GM12864 (cell line): ENCODE measurements at regions not wholly inside any gene's neighbourhood (a gene's known extent, or its start where the extent isn't known, plus 50 kb on each side); places are given as distances from the start of the nearest gene placed in this dataset.

ENCODE experiments used
- DNase-seq: peaks from one replicate; pipeline ENCODE4 v3.0.0-alpha.2; 2011; ENCODE audit warnings: low read depth
- H3K4me3 ChIP-seq: 2 replicates; pipeline ENCODE4 v1.5.1; 2011; ENCODE audit warnings: mild to moderate bottlenecking, low read depth, low read length, control low read depth
- TF ChIP-seq, protein P1 (sequence below): IDR thresholded peaks from 2 replicates; pipeline ENCODE4 v1.5.1; 2011; ENCODE audit warnings: low read depth, mild to moderate bottlenecking, moderate library complexity, low read length, control low read depth, inconsistent platforms; ENCODE audit errors: missing control alignments

DNA sequence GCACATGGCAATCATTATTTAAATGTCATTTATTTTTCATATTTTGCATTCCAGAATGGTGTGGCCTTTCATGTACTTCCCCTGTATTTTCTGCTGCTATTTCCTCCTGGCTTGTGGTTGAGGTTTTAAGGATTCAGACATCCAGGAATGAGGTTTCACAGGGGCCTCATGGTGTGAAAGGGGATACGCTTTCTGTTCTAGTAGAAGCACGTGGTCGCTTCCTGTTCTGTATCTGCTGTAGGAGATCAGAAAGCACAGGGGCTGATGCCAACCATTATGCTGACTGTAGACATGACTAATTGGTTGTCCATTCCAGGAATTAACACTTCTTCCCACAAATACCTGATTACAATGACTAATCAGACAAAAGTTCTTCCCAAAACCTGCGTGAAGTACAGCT, 405.9 kb downstream of the SHISA9 start:
- no peak overlapping the region for H3K4me3 ChIP-seq
- no peak for DNase-seq
- TF ChIP-seq, protein P1, sequence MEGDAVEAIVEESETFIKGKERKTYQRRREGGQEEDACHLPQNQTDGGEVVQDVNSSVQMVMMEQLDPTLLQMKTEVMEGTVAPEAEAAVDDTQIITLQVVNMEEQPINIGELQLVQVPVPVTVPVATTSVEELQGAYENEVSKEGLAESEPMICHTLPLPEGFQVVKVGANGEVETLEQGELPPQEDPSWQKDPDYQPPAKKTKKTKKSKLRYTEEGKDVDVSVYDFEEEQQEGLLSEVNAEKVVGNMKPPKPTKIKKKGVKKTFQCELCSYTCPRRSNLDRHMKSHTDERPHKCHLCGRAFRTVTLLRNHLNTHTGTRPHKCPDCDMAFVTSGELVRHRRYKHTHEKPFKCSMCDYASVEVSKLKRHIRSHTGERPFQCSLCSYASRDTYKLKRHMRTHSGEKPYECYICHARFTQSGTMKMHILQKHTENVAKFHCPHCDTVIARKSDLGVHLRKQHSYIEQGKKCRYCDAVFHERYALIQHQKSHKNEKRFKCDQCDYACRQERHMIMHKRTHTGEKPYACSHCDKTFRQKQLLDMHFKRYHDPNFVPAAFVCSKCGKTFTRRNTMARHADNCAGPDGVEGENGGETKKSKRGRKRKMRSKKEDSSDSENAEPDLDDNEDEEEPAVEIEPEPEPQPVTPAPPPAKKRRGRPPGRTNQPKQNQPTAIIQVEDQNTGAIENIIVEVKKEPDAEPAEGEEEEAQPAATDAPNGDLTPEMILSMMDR: no peak

DNA sequence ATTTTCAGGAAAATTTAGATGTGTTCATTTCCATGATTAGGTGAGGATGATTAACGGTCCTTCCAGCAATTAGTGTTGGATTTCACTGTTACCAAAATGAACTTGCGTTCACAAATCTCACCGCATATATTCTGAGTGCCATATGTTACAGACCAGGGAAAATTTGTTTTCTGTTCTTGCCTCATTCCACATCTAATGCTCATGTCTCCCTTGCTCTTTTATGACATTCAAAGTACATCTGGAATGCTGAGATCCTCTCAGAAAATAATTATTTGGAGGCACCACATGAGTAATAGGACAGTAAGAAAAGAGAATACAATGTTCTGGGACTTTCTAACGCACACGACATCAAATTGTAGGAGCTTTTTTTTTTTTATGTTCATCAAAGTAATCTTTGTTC, 406.5 kb downstream of the SHISA9 start:
- no peak for DNase-seq
- TF ChIP-seq, protein P1: no peak
- no peak overlapping the region for H3K4me3 ChIP-seq

DNA sequence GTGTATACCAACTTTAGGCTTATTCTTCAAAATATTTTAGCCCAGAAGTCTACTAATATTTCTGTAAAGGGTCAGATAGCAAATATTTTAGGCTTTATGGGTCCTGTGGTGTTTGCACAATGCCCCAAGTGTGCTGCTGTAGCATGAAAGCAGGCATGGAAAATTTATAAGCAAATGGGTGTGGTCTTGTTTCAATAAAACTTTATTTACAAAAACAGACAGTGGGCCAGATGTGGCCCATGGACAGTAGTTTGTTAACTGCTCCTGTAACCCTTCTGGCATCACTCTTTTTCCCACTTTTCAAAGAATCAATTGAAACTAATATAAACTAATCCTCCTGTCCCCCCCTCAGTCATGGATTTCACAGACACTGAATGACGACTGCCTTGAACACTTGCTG, 410.7 kb downstream of the SHISA9 start:
- TF ChIP-seq, protein P1: no peak
- no peak overlapping the region for H3K4me3 ChIP-seq
- DNase-seq: no peak

DNA sequence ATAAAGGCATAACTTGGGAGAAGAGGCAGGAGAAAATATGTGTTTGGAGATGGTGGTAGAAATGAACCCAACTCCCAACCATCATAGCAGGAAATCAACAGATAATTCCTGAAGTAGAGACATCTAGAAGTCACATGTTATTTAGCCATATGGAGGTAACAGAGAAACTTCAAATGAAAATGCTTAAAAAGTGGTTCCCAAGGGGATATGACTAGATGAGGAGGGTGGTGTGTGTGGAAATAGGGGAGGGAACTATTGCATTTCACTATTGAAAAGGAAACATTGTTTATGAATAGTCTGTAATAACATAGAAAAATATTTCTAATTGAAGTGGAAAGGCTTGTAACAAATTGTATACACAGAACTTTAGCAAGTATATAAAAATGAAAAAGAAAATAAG, 412.0 kb downstream of the SHISA9 start:
- H3K4me3 ChIP-seq: no peak overlapping the region
- no peak for DNase-seq
- TF ChIP-seq, protein P1: no peak

DNA sequence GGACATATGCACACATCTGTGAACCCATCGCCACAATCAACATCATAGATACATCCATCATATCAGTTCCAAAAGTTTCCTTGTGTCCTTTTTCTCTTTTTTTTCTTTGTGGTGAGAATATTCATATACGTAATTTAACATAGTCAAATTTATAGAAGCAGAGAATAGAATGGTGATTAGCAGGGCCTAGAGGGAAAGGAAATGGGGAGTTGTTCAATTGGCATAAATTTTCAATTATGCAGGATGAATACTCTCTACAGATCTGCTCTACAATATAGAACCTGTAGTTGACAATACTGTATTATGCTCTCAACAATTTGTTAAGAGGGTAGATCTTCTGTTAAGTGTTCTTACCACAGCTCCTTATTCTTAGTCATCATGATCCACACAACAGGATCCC, 413.2 kb downstream of the SHISA9 start:
- TF ChIP-seq, protein P1: no peak
- H3K4me3 ChIP-seq: no peak overlapping the region
- DNase-seq: no peak

DNA sequence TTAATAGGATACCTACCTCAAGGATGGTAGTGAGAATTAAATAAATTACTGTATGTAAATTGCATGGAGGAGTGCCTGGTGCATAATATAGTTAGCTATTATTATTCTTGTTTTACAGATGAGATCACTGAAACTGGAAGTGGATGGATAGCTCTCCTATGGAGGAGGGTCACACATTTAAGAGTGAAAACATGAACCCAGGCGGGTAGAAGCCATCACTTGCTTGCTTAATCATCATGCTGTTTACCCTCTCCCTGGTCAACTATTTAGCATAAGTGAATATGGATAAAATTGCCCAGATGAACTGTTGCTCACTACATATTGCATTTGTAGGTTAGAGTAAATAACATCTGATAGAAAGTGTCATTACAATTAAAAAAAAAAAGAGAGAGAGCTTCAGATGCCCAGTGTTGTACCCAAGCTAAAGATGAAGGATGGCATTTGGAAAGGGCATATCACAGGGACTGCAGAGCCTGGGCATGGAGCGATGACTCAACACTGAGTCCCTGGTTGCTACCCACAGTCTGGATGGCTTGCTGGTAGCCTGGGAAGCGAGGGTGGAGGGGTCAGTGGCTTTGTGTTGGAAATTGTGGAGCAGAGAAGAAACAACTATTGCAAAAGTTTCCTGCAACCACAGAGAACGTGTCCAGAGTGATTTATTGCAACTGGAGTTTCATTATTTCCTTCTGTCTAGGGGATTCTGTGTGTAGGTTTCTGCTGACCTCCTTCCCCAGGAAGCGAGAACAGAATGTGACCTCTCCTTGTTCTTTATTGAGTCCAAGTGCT, 414.4 kb downstream of the SHISA9 start:
- TF ChIP-seq, protein P1: no peak
- DNase-seq: no peak
- no peak overlapping the region for H3K4me3 ChIP-seq

DNA sequence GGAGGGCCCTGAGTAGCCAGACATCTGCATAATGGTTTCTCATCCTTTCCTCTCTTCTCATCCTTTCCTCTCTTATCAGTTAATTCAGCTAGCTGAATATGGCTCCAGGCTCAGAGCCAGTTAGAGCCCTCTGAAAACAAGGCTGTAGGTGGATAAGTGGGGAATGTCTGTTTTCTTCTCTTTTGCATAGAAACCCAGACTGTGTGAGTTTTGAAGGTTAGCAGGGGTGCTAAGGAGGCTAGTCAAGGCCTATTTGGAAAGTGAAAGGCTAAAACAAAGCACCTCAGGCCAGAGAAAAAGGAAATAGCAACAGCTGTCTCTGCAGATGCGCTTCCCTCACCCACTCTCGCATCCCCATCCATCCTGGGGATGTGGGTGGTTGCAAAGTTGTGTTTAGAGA, 420.9 kb downstream of the SHISA9 start:
- TF ChIP-seq, protein P1: no peak
- no peak for DNase-seq

More for the DNA sequence above, 420.9 kb downstream of the SHISA9 start:
- no peak overlapping the region for H3K4me3 ChIP-seq
